ENCODE measurements at regions not wholly inside any gene's neighbourhood (a gene's known extent, or its start where the extent isn't known, plus 50 kb on each side); places are given as distances from the start of the nearest gene placed in this dataset.

DNA sequence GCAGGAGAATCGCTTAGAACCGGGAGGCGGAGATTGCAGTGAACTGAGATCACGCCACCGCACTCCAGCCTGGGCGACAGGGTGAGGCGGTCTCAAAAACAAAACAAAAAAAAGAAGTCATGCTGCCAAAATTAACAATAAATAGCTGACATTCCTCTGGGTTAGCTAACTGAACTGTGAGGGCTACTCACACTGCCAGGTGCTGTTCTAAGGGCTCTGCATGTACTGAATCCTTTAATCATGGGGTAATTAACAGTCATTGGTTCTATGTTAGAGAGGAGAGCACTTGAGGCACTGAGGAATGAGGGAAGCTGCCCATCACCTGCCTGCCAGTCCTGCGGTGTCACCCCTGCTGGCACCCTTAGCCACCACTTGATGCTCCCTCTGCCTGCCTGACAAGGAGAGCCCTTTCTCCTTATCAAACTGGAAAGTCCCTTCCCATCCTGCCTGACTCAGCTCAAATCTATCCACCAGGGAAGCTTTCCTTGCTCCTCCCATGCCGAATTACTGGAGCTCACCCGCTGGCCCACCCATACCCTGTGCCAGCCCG, 73.0 kb upstream of the RIOK3 start:
- no peak overlapping the region for H3K4me3 ChIP-seq (ENCODE audit: control insufficient read depth, low read depth, low read length)
- TF ChIP-seq, protein P1, sequence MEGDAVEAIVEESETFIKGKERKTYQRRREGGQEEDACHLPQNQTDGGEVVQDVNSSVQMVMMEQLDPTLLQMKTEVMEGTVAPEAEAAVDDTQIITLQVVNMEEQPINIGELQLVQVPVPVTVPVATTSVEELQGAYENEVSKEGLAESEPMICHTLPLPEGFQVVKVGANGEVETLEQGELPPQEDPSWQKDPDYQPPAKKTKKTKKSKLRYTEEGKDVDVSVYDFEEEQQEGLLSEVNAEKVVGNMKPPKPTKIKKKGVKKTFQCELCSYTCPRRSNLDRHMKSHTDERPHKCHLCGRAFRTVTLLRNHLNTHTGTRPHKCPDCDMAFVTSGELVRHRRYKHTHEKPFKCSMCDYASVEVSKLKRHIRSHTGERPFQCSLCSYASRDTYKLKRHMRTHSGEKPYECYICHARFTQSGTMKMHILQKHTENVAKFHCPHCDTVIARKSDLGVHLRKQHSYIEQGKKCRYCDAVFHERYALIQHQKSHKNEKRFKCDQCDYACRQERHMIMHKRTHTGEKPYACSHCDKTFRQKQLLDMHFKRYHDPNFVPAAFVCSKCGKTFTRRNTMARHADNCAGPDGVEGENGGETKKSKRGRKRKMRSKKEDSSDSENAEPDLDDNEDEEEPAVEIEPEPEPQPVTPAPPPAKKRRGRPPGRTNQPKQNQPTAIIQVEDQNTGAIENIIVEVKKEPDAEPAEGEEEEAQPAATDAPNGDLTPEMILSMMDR (conservative IDR thresholded peaks at IDR 0.05; ENCODE audit: control insufficient read depth, insufficient read depth, low read depth, low read length), result no peak
- no peak for DNase-seq (ENCODE audit: low read depth)

GRCh38 chr18:23380817-23381216, 72.3 kb upstream of the RIOK3 start:
- DNase-seq (ENCODE audit: low read depth), result peak; percentile 24
- no peak overlapping the region for H3K4me3 ChIP-seq (ENCODE audit: control insufficient read depth, low read depth, low read length)
- TF ChIP-seq, protein P1 (conservative IDR thresholded peaks at IDR 0.05; ENCODE audit: control insufficient read depth, insufficient read depth, low read depth, low read length), result no peak

- TF ChIP-seq, protein P1 (conservative IDR thresholded peaks at IDR 0.05; ENCODE audit: control insufficient read depth, insufficient read depth, low read depth, low read length), result no peak
- DNase-seq (ENCODE audit: low read depth), result no peak
- H3K4me3 ChIP-seq (ENCODE audit: control insufficient read depth, low read depth, low read length), result no peak overlapping the region
These were observed 69.6 kb upstream of the RIOK3 start for GRCh38 chr18:23383494-23383893.

GRCh38 chr18:23384778-23385736, 68.0 kb upstream of the RIOK3 start:
- H3K4me3 ChIP-seq (ENCODE audit: control insufficient read depth, low read depth, low read length), result no peak overlapping the region
- no peak for DNase-seq (ENCODE audit: low read depth)
- TF ChIP-seq, protein P1 (conservative IDR thresholded peaks at IDR 0.05; ENCODE audit: control insufficient read depth, insufficient read depth, low read depth, low read length), result no peak

DNA sequence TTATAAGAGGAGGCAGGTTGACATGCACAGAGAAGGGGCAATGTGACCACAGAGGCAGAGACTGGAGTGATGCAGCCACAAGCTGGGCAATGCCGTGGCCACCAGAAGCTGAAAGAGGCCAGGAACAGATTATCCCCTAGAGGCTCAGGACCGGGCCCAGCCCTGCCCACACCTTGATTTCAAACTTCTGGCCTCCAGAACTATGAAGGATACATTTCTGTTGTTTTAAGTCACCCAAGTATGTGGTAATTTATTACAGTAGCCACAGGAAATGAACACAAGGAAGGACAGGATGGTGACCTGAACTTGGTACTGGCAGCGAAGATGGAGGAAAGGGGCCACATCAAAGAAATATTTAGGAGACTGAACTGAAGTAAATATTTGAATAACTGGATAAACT, 66.8 kb upstream of the RIOK3 start:
- TF ChIP-seq, protein P1 (conservative IDR thresholded peaks at IDR 0.05; ENCODE audit: control insufficient read depth, insufficient read depth, low read depth, low read length), result no peak
- H3K4me3 ChIP-seq (ENCODE audit: control insufficient read depth, low read depth, low read length), result no peak overlapping the region
- no peak for DNase-seq (ENCODE audit: low read depth)

- DNase-seq (ENCODE audit: low read depth), result no peak
- H3K4me3 ChIP-seq (ENCODE audit: control insufficient read depth, low read depth, low read length), result no peak overlapping the region
- TF ChIP-seq, protein P1 (conservative IDR thresholded peaks at IDR 0.05; ENCODE audit: control insufficient read depth, insufficient read depth, low read depth, low read length), result no peak
These were observed 65.8 kb upstream of the RIOK3 start for GRCh38 chr18:23387265-23387664.
